WTC11 (cell line): ENCODE measurements at regions not wholly inside any gene's neighbourhood (a gene's known extent, or its start where the extent isn't known, plus 50 kb on each side); places are given as distances from the start of the nearest gene placed in this dataset.

Source experiments
- ATAC-seq: fragments of 200-7000 bp; cut with Tn5 transposase; 2 replicates; pipeline ENCODE4 v1.10.0; 2021; ENCODE audit warnings: mild to moderate bottlenecking, moderate library complexity
- CTCF ChIA-PET: fragments of 300-600 bp; sonication (Branson Sonifier 250); formaldehyde crosslinking; loops from one replicate; lab custom pipeline; 2021; ENCODE audit warnings: antibody characterized with exemption; lab: Charles Lee
- POLR2A ChIA-PET: fragments of 350-600 bp; sonication (Branson Sonifier 250); formaldehyde crosslinking; loops from one replicate; lab custom pipeline; 2021; ENCODE audit warnings: antibody characterized with exemption; lab: Charles Lee
- DNase-seq: peaks from one replicate; pipeline ENCODE4 v3.0.0; 2021; ENCODE audit warnings: low spot score
- H3K27ac Mint-ChIP-seq: 2 replicates; pipeline ENCODE4 v1.8.0; 2021; ENCODE audit warnings: mixed read lengths
- H3K27me3 Mint-ChIP-seq: 2 replicates; pipeline ENCODE4 v1.8.0; 2021; ENCODE audit warnings: low read depth, mild to moderate bottlenecking, moderate library complexity, mixed read lengths
- H3K36me3 Mint-ChIP-seq: 2 replicates; pipeline ENCODE4 v1.8.0; 2021; ENCODE audit warnings: mixed read lengths
- H3K4me1 Mint-ChIP-seq: 2 replicates; pipeline ENCODE4 v1.8.0; 2022; ENCODE audit warnings: mixed read lengths
- H3K4me3 Mint-ChIP-seq: 2 replicates; pipeline ENCODE4 v1.8.0; 2021; ENCODE audit warnings: mild to moderate bottlenecking, moderate library complexity, mixed read lengths
- H3K9me3 Mint-ChIP-seq: 2 replicates; pipeline ENCODE4 v1.8.0; 2021; ENCODE audit warnings: mixed read lengths
- CREB1 ChIP-seq: sonication (generic); formaldehyde crosslinking; IDR thresholded peaks from 2 replicates; pipeline ENCODE4 v1.8.0; 2023; ENCODE audit warnings: mild to moderate bottlenecking, missing genetic modification reagents
- E2F1 ChIP-seq: sonication (generic); formaldehyde crosslinking; IDR thresholded peaks from 2 replicates; pipeline ENCODE4 v1.8.0; 2022; ENCODE audit warnings: mild to moderate bottlenecking, missing genetic modification reagents
- ELF4 ChIP-seq: sonication (generic); formaldehyde crosslinking; IDR thresholded peaks from 2 replicates; pipeline ENCODE4 v1.8.1; 2022; ENCODE audit warnings: low read depth, mild to moderate bottlenecking, moderate library complexity, missing genetic modification reagents
- GRHL2 ChIP-seq: fragments of 250-450 bp; sonication (Bioruptor Pico); IDR thresholded peaks from 2 replicates; pipeline ENCODE4 v1.8.0; 2022; ENCODE audit warnings: mild to moderate bottlenecking, moderate library complexity; ENCODE audit not compliant: insufficient replicate concordance, severe bottlenecking
- HMGA2 ChIP-seq: fragments of 250-450 bp; sonication (Bioruptor Pico); IDR thresholded peaks from 2 replicates; pipeline ENCODE4 v1.4.0; 2021; ENCODE audit warnings: mild to moderate bottlenecking, moderate library complexity
- MYBL2 ChIP-seq: sonication (generic); formaldehyde crosslinking; IDR thresholded peaks from 2 replicates; pipeline ENCODE4 v1.8.1; 2023; ENCODE audit warnings: mild to moderate bottlenecking, moderate library complexity, missing genetic modification reagents
- OVOL2 ChIP-seq: fragments of 250-450 bp; sonication (Bioruptor Pico); IDR thresholded peaks from 2 replicates; pipeline ENCODE4 v1.9.0; 2021; ENCODE audit warnings: mild to moderate bottlenecking, borderline replicate concordance
- SMAD4 ChIP-seq: sonication (generic); formaldehyde crosslinking; IDR thresholded peaks from 2 replicates; pipeline ENCODE4 v1.8.0; 2022; ENCODE audit warnings: mild to moderate bottlenecking, missing genetic modification reagents
- TCF7 ChIP-seq: sonication (generic); formaldehyde crosslinking; IDR thresholded peaks from 2 replicates; pipeline ENCODE4 v1.8.0; 2022; ENCODE audit warnings: mild to moderate bottlenecking, low read depth, missing genetic modification reagents, moderate library complexity
- ZBTB21 ChIP-seq: sonication (generic); formaldehyde crosslinking; IDR thresholded peaks from 2 replicates; pipeline ENCODE4 v1.8.1; 2023; ENCODE audit warnings: mild to moderate bottlenecking, missing genetic modification reagents, borderline replicate concordance
- ZBTB43 ChIP-seq: sonication (generic); formaldehyde crosslinking; IDR thresholded peaks from 2 replicates; pipeline ENCODE4 v1.8.1; 2023; ENCODE audit warnings: mild to moderate bottlenecking, missing genetic modification reagents
- ZNF232 ChIP-seq: sonication (generic); formaldehyde crosslinking; IDR thresholded peaks from 2 replicates; pipeline ENCODE4 v1.8.0; 2022; ENCODE audit warnings: mild to moderate bottlenecking, missing genetic modification reagents
- ZNF263 ChIP-seq: sonication (generic); formaldehyde crosslinking; IDR thresholded peaks from 2 replicates; pipeline ENCODE4 v1.8.1; 2022; ENCODE audit warnings: low read depth, mild to moderate bottlenecking, moderate library complexity, missing genetic modification reagents
- ZNF671 ChIP-seq: fragments of 250-450 bp; sonication (Bioruptor Pico); IDR thresholded peaks from 2 replicates; pipeline ENCODE4 v1.8.0; 2021; ENCODE audit warnings: mild to moderate bottlenecking
- TF ChIP-seq, protein P1 (sequence below): fragments of 250-450 bp; sonication (Bioruptor Pico); IDR thresholded peaks from 2 replicates; pipeline ENCODE4 v1.9.0; 2021; ENCODE audit warnings: mild to moderate bottlenecking
- TF ChIP-seq, protein P2 (sequence below): sonication (generic); formaldehyde crosslinking; IDR thresholded peaks from 2 replicates; pipeline ENCODE4 v1.8.1; 2023; ENCODE audit warnings: mild to moderate bottlenecking, missing genetic modification reagents, moderate library complexity
- TF ChIP-seq, protein P3 (sequence below): fragments of 250-450 bp; sonication (Bioruptor Pico); IDR thresholded peaks from 2 replicates; pipeline ENCODE4 v1.9.0; 2021; ENCODE audit warnings: mild to moderate bottlenecking, borderline replicate concordance
- TF ChIP-seq, protein P4 (sequence below): sonication (generic); formaldehyde crosslinking; IDR thresholded peaks from 2 replicates; pipeline ENCODE4 v1.8.0; 2022; ENCODE audit warnings: mild to moderate bottlenecking, missing genetic modification reagents

- TF ChIP-seq, protein P1, sequence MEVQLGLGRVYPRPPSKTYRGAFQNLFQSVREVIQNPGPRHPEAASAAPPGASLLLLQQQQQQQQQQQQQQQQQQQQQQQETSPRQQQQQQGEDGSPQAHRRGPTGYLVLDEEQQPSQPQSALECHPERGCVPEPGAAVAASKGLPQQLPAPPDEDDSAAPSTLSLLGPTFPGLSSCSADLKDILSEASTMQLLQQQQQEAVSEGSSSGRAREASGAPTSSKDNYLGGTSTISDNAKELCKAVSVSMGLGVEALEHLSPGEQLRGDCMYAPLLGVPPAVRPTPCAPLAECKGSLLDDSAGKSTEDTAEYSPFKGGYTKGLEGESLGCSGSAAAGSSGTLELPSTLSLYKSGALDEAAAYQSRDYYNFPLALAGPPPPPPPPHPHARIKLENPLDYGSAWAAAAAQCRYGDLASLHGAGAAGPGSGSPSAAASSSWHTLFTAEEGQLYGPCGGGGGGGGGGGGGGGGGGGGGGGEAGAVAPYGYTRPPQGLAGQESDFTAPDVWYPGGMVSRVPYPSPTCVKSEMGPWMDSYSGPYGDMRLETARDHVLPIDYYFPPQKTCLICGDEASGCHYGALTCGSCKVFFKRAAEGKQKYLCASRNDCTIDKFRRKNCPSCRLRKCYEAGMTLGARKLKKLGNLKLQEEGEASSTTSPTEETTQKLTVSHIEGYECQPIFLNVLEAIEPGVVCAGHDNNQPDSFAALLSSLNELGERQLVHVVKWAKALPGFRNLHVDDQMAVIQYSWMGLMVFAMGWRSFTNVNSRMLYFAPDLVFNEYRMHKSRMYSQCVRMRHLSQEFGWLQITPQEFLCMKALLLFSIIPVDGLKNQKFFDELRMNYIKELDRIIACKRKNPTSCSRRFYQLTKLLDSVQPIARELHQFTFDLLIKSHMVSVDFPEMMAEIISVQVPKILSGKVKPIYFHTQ: no peak
- TF ChIP-seq SMAD4 (CRISPR knock-in tag) (no peak), MYBL2 (no peak), OVOL2 (CRISPR knock-in tag) (no peak), CREB1 (CRISPR knock-in tag) (no peak), ZNF263 (CRISPR knock-in tag) (no peak)
Observed at GRCh38 chr2:114352988-114353387, 89.5 kb upstream of the DPP10 start (continued).

- POLR2A ChIA-PET: no interaction called here
- no peaks in the 10 kb centered on the region for H3K4me1 Mint-ChIP-seq
Observed at GRCh38 chr2:114354199-114354598, 88.2 kb upstream of the DPP10 start.

More at GRCh38 chr2:114354199-114354598, 88.2 kb upstream of the DPP10 start:
- no peak for DNase-seq
- no peak overlapping the region for H3K4me3 Mint-ChIP-seq
- no peak for ATAC-seq
- CTCF ChIA-PET: no interaction called here
- TF ChIP-seq ELF4 (CRISPR knock-in tag) (no peak), GRHL2 (no peak), ZBTB21 (no peak), ZNF671 (CRISPR knock-in tag) (no peak), OVOL2 (CRISPR knock-in tag) (no peak), ZNF232 (CRISPR knock-in tag) (no peak), TCF7 (CRISPR knock-in tag) (no peak), HMGA2 (CRISPR knock-in tag) (no peak), CREB1 (CRISPR knock-in tag) (no peak), ZBTB43 (CRISPR knock-in tag) (no peak), E2F1 (CRISPR knock-in tag) (no peak)
- TF ChIP-seq, protein P2, sequence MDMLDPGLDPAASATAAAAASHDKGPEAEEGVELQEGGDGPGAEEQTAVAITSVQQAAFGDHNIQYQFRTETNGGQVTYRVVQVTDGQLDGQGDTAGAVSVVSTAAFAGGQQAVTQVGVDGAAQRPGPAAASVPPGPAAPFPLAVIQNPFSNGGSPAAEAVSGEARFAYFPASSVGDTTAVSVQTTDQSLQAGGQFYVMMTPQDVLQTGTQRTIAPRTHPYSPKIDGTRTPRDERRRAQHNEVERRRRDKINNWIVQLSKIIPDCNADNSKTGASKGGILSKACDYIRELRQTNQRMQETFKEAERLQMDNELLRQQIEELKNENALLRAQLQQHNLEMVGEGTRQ: no peak
- TF ChIP-seq, protein P3, sequence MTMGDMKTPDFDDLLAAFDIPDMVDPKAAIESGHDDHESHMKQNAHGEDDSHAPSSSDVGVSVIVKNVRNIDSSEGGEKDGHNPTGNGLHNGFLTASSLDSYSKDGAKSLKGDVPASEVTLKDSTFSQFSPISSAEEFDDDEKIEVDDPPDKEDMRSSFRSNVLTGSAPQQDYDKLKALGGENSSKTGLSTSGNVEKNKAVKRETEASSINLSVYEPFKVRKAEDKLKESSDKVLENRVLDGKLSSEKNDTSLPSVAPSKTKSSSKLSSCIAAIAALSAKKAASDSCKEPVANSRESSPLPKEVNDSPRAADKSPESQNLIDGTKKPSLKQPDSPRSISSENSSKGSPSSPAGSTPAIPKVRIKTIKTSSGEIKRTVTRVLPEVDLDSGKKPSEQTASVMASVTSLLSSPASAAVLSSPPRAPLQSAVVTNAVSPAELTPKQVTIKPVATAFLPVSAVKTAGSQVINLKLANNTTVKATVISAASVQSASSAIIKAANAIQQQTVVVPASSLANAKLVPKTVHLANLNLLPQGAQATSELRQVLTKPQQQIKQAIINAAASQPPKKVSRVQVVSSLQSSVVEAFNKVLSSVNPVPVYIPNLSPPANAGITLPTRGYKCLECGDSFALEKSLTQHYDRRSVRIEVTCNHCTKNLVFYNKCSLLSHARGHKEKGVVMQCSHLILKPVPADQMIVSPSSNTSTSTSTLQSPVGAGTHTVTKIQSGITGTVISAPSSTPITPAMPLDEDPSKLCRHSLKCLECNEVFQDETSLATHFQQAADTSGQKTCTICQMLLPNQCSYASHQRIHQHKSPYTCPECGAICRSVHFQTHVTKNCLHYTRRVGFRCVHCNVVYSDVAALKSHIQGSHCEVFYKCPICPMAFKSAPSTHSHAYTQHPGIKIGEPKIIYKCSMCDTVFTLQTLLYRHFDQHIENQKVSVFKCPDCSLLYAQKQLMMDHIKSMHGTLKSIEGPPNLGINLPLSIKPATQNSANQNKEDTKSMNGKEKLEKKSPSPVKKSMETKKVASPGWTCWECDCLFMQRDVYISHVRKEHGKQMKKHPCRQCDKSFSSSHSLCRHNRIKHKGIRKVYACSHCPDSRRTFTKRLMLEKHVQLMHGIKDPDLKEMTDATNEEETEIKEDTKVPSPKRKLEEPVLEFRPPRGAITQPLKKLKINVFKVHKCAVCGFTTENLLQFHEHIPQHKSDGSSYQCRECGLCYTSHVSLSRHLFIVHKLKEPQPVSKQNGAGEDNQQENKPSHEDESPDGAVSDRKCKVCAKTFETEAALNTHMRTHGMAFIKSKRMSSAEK (CRISPR knock-in tag): no peak
- TF ChIP-seq, protein P4, sequence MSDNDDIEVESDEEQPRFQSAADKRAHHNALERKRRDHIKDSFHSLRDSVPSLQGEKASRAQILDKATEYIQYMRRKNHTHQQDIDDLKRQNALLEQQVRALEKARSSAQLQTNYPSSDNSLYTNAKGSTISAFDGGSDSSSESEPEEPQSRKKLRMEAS: no peak
- TF ChIP-seq, all 79 proteins: peak for 0
- peaks cover 50% of the 10 kb centered on the region for H3K9me3 Mint-ChIP-seq
- H3K27ac Mint-ChIP-seq: no peak overlapping the region
- H3K36me3 Mint-ChIP-seq: peaks cover 9% of the 10 kb centered on the region
- no peaks in the 10 kb centered on the region for H3K27me3 Mint-ChIP-seq
